ENCODE measurements at regions not wholly inside any gene's neighbourhood (a gene's known extent, or its start where the extent isn't known, plus 50 kb on each side); places are given as distances from the start of the nearest gene placed in this dataset.

DNA sequence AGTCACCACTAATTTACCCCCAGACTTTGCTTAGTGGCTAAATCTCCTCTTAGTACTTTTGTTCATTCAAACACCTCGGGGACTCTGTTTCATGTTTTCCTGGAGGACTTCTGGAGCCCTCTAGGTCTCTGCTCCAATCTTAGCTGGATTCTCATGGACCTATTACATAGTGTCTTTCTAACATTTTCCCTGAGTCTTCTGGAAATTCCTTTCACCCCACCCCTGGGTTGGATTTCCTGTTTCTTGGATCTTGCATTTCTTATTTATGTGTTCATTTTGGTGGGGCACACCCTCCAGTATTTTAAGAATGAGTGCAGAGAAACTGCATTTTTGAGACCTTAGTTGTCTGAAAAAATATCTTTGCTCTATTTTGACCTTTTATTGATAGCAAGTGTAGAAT is 220.1 kb downstream of the BLID start:
- TF ChIP-seq CTCF (IDR thresholded peaks at IDR 0.05) (no peak), EZH2 (IDR thresholded peaks at IDR 0.05; ENCODE audit: borderline replicate concordance, insufficient read depth, low read depth, low read length, poor library complexity, severe bottlenecking) (no peak)
